ENCODE measurements at regions not wholly inside any gene's neighbourhood (a gene's known extent, or its start where the extent isn't known, plus 50 kb on each side); places are given as distances from the start of the nearest gene placed in this dataset.

DNA sequence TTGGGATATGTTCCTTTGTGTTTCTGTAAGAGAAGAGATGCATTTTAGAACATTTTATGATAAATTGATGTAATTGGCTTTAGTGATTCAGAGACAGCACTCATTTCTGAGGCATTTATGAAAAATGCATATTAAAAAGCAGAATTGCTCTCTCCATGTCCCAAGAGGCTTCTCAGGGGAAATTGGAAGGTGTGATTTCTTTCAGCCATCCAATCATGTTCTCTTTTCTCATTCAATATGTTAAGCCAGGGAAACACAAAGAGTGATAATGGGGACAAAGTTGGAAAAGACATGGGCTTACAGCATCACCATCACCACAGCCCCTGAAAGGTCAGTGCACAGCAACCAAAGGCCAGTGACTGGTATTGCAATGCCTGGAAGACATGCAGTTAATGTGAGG lies 129.9 kb upstream of the COL1A2 start:
- no peak for TF ChIP-seq SNAI2 (CRISPR knock-in tag; IDR thresholded peaks at IDR 0.05)
- TF ChIP-seq RARB (CRISPR knock-in tag; IDR thresholded peaks at IDR 0.05), result no peak

Measured in SK-N-SH treated with all-trans-retinoic acid at 6 μM for 48 hours (cell line).